MM.1S (cell line): ENCODE measurements at regions not wholly inside any gene's neighbourhood (a gene's known extent, or its start where the extent isn't known, plus 50 kb on each side); places are given as distances from the start of the nearest gene placed in this dataset.

Source experiments
- CTCF ChIP-seq: fragments of 300-600 bp; sonication (generic); IDR thresholded peaks from 2 replicates; pipeline ENCODE4 v1.5.1; 2016; ENCODE audit warnings: antibody characterized with exemption, low read length, mixed read lengths
- EZH2 ChIP-seq: fragments of 300-600 bp; sonication (generic); optimal IDR thresholded peaks from 2 replicates; pipeline ENCODE3; 2017; ENCODE audit warnings: low read depth, mild to moderate bottlenecking, antibody characterized with exemption, low read length, mixed read lengths

GRCh38 chr5:124628721-124629596 is 117.5 kb downstream of the ZNF608 start:
- TF ChIP-seq EZH2 (no peak), CTCF (no peak)
